ENCODE measurements at regions not wholly inside any gene's neighbourhood (a gene's known extent, or its start where the extent isn't known, plus 50 kb on each side); places are given as distances from the start of the nearest gene placed in this dataset.
"Not testable (repeated sequence)": the region's sequence is repeated elsewhere in the genome, so short reads cannot be mapped to it uniquely, and the experiment has no call there.

- H3K14ac ChIP-seq (replicated peaks; ENCODE audit: low read depth, low read length); H3K79me1 ChIP-seq (ENCODE audit: low read depth in 1 of 2, low read length in 2 of 2); H3K4me2 ChIP-seq (ENCODE audit: low read depth, low read length); DNase-seq; BruUV-seq (replicated peaks); H3K27ac ChIP-seq (ENCODE audit: insufficient read depth, low read length); H3K9ac ChIP-seq (ENCODE audit: low read depth, low read length); ATAC-seq (ENCODE audit: low read depth); dilution Hi-C loops (cut with HindIII; ENCODE audit: low sequenced_read_pairs, unreplicated experiment); in situ Hi-C loops (cut with MboI; ENCODE audit: low sequenced_read_pairs); H2BK5ac ChIP-seq (ENCODE audit: low read depth, low read length, poor library complexity, severe bottlenecking); H3K4me3 ChIP-seq (ENCODE audit: insufficient read depth, low read depth, low read length); CTCF ChIA-PET; H3K23ac ChIP-seq (ENCODE audit: low read depth, low read length); POLR2A ChIA-PET (ENCODE audit: unreplicated experiment); H2BK15ac ChIP-seq (ENCODE audit: low read depth, low read length); H2AK9ac ChIP-seq (replicated peaks; ENCODE audit: low read depth, low read length, poor library complexity); H3K36me3 ChIP-seq (ENCODE audit: control insufficient read depth, insufficient read depth, low read length); H2BK20ac ChIP-seq (ENCODE audit: low read depth, low read length); H2BK120ac ChIP-seq (ENCODE audit: low read depth, low read length); H4K91ac ChIP-seq (ENCODE audit: insufficient read depth, low read depth, low read length); H3K9me1 ChIP-seq (ENCODE audit: insufficient read depth, low read length); H3K56ac ChIP-seq (ENCODE audit: extremely low read depth, insufficient read depth, low read length); H3K4me1 ChIP-seq (ENCODE audit: control insufficient read depth, insufficient read depth, low read length); intact Hi-C loops (cut with micrococcal nuclease); H3K4ac ChIP-seq (ENCODE audit: low read depth, low read length); H2AK5ac ChIP-seq (ENCODE audit: low read depth, low read length); H4K8ac ChIP-seq (ENCODE audit: low read depth in 2 of 2, low read length in 2 of 2); H4K20me1 ChIP-seq (ENCODE audit: insufficient read depth, low read length); H3K27me3 ChIP-seq (ENCODE audit: control insufficient read depth, insufficient read depth, low read length); H3K18ac ChIP-seq (ENCODE audit: low read depth, low read length); H3K9me3 ChIP-seq (ENCODE audit: control insufficient read depth, insufficient read depth, low read length); H4K5ac ChIP-seq (ENCODE audit: low read depth, low read length); H2AFZ ChIP-seq (replicated peaks; ENCODE audit: low read length, poor library complexity): not testable (repeated sequence)
- WGBS, 2 experiments (ENCODE audit: extremely low coverage in 2 of 2, insufficient read length in 1 of 2): no CpG with 5 or more reads among the region's 1 CpG
Measured at GRCh38 chr1:146536028-146536427, 307.2 kb upstream of the NOTCH2NLA start.

- H3K9me3 ChIP-seq (ENCODE audit: control insufficient read depth, insufficient read depth, low read length); dilution Hi-C loops (cut with HindIII; ENCODE audit: low sequenced_read_pairs, unreplicated experiment); intact Hi-C loops (cut with micrococcal nuclease); H4K20me1 ChIP-seq (ENCODE audit: insufficient read depth, low read length); H4K5ac ChIP-seq (ENCODE audit: low read depth, low read length); H3K4me2 ChIP-seq (ENCODE audit: low read depth, low read length); H3K27me3 ChIP-seq (ENCODE audit: control insufficient read depth, insufficient read depth, low read length); CTCF ChIA-PET; H3K79me1 ChIP-seq (ENCODE audit: low read depth in 1 of 2, low read length in 2 of 2); H3K27ac ChIP-seq (ENCODE audit: insufficient read depth, low read length); H4K8ac ChIP-seq (ENCODE audit: low read depth in 2 of 2, low read length in 2 of 2); H3K4me3 ChIP-seq (ENCODE audit: insufficient read depth, low read depth, low read length); H2BK15ac ChIP-seq (ENCODE audit: low read depth, low read length); H2AK9ac ChIP-seq (replicated peaks; ENCODE audit: low read depth, low read length, poor library complexity); H3K23ac ChIP-seq (ENCODE audit: low read depth, low read length); in situ Hi-C loops (cut with MboI; ENCODE audit: low sequenced_read_pairs); H2AFZ ChIP-seq (replicated peaks; ENCODE audit: low read length, poor library complexity); H3K36me3 ChIP-seq (ENCODE audit: control insufficient read depth, insufficient read depth, low read length); H3K18ac ChIP-seq (ENCODE audit: low read depth, low read length); DNase-seq; POLR2A ChIA-PET (ENCODE audit: unreplicated experiment); ATAC-seq (ENCODE audit: low read depth); H3K4me1 ChIP-seq (ENCODE audit: control insufficient read depth, insufficient read depth, low read length); H3K14ac ChIP-seq (replicated peaks; ENCODE audit: low read depth, low read length); H3K4ac ChIP-seq (ENCODE audit: low read depth, low read length); H4K91ac ChIP-seq (ENCODE audit: insufficient read depth, low read depth, low read length); H3K56ac ChIP-seq (ENCODE audit: extremely low read depth, insufficient read depth, low read length); H2BK5ac ChIP-seq (ENCODE audit: low read depth, low read length, poor library complexity, severe bottlenecking); BruUV-seq (replicated peaks); H3K9me1 ChIP-seq (ENCODE audit: insufficient read depth, low read length); H3K9ac ChIP-seq (ENCODE audit: low read depth, low read length); H2BK120ac ChIP-seq (ENCODE audit: low read depth, low read length); H2AK5ac ChIP-seq (ENCODE audit: low read depth, low read length); H2BK20ac ChIP-seq (ENCODE audit: low read depth, low read length): not testable (repeated sequence)
- no CpG with 5 or more reads among the region's 3 CpGs for whole genome bisulfite sequencing, 2 experiments (ENCODE audit: extremely low coverage in 2 of 2, insufficient read length in 1 of 2)
Measured at GRCh38 chr1:146535575-146535974, 306.8 kb upstream of the NOTCH2NLA start.
